PC-9 (cell line): ENCODE measurements at regions not wholly inside any gene's neighbourhood (a gene's known extent, or its start where the extent isn't known, plus 50 kb on each side); places are given as distances from the start of the nearest gene placed in this dataset.

Source experiments
- BruUV-seq: library from RNA; stranded (reverse); fragments of 400-500 nt; replicated peaks from 2 replicates; lab custom pipeline; 2021; lab: Mats Ljungman, UMichigan
- CTCF ChIA-PET: fragments of 300-600 bp; sonication (Branson Sonifier 250); formaldehyde crosslinking; loops from one replicate; lab custom pipeline; 2022; ENCODE audit warnings: antibody characterized with exemption; lab: Charles Lee
- POLR2A ChIA-PET: fragments of 300-600 bp; sonication (Branson Sonifier 250); formaldehyde crosslinking; loops from one replicate; lab custom pipeline; 2022; ENCODE audit warnings: antibody characterized with exemption; ENCODE audit not compliant: unreplicated experiment; lab: Charles Lee
- DNase-seq, 2 experiments: peaks; one replicate each; pipeline versions ENCODE4 v3.0.0 to v3.0.0-alpha.2; 2015 to 2022; ENCODE audit warnings: mixed read lengths in 1 of 2
- H2AFZ ChIP-seq: fragments of 200-600 bp; sonication (generic); 2 replicates; pipeline ENCODE4 v1.8.1; 2017; ENCODE audit warnings: antibody characterized with exemption
- H3F3A ChIP-seq: fragments of 200-600 bp; sonication (generic); 2 replicates; pipeline ENCODE4 v1.8.1; 2017; ENCODE audit warnings: antibody characterized with exemption, mild to moderate bottlenecking, low read depth; ENCODE audit not compliant: insufficient read depth
- H3K27ac ChIP-seq: fragments of 200-600 bp; sonication (generic); 2 replicates; pipeline ENCODE4 v1.6.1; 2016; ENCODE audit warnings: mixed run types
- H3K27me3 ChIP-seq: fragments of 200-600 bp; sonication (generic); 2 replicates; pipeline ENCODE4 v1.6.1; 2016; ENCODE audit warnings: low read depth, mixed run types; ENCODE audit not compliant: insufficient read depth
- H3K36me3 ChIP-seq: fragments of 200-600 bp; sonication (generic); 2 replicates; pipeline ENCODE4 v1.6.1; 2016; ENCODE audit warnings: low read depth, mixed run types
- H3K4me1 ChIP-seq: fragments of 200-600 bp; sonication (generic); replicated peaks from 2 replicates; pipeline ENCODE4 v1.6.1; 2016; ENCODE audit warnings: mixed run types; ENCODE audit not compliant: insufficient read depth
- H3K4me2 ChIP-seq: fragments of 200-600 bp; sonication (generic); 2 replicates; pipeline ENCODE4 v1.6.1; 2017; ENCODE audit warnings: mixed run types
- H3K4me3 ChIP-seq: fragments of 200-600 bp; sonication (generic); 2 replicates; pipeline ENCODE4 v1.6.1; 2016; ENCODE audit warnings: mixed run types
- H3K79me2 ChIP-seq: fragments of 200-600 bp; sonication (generic); 2 replicates; pipeline ENCODE4 v1.6.1; 2017; ENCODE audit warnings: low read depth, mixed run types
- H3K9me2 ChIP-seq: fragments of 200-600 bp; sonication (generic); 2 replicates; pipeline ENCODE4 v1.8.1; 2017; ENCODE audit warnings: mild to moderate bottlenecking; ENCODE audit not compliant: insufficient read depth
- H3K9me3 ChIP-seq: fragments of 200-600 bp; sonication (generic); 2 replicates; pipeline ENCODE4 v1.8.1; 2016; ENCODE audit warnings: low read depth; ENCODE audit not compliant: insufficient read depth
- H4K20me1 ChIP-seq: fragments of 200-600 bp; sonication (generic); 2 replicates; pipeline ENCODE4 v1.8.1; 2017; ENCODE audit not compliant: insufficient read depth
- EZH2 ChIP-seq: fragments of 200-600 bp; sonication (generic); IDR thresholded peaks from 2 replicates; pipeline ENCODE4 v1.8.0; 2017; ENCODE audit warnings: antibody characterized with exemption, low read depth
- intact Hi-C: fragments of 100-400 bp; cut with micrococcal nuclease; formaldehyde crosslinking; loops from one replicate; pipeline ENCODE4 v1.10.0; 2022; ENCODE audit not compliant: unreplicated experiment
- TF ChIP-seq, protein P1 (sequence below): fragments of 200-600 bp; sonication (generic); conservative IDR thresholded peaks from 2 replicates; pipeline ENCODE4 v1.6.1; 2017; ENCODE audit warnings: mixed run types, antibody characterized with exemption, mild to moderate bottlenecking, moderate library complexity

- TF ChIP-seq, protein P1, sequence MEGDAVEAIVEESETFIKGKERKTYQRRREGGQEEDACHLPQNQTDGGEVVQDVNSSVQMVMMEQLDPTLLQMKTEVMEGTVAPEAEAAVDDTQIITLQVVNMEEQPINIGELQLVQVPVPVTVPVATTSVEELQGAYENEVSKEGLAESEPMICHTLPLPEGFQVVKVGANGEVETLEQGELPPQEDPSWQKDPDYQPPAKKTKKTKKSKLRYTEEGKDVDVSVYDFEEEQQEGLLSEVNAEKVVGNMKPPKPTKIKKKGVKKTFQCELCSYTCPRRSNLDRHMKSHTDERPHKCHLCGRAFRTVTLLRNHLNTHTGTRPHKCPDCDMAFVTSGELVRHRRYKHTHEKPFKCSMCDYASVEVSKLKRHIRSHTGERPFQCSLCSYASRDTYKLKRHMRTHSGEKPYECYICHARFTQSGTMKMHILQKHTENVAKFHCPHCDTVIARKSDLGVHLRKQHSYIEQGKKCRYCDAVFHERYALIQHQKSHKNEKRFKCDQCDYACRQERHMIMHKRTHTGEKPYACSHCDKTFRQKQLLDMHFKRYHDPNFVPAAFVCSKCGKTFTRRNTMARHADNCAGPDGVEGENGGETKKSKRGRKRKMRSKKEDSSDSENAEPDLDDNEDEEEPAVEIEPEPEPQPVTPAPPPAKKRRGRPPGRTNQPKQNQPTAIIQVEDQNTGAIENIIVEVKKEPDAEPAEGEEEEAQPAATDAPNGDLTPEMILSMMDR = no peak
- TF ChIP-seq EZH2 = no peak
- Histone ChIP-seq H3K4me3 (no peak overlapping the region), H3K27me3 (no peaks in the 10 kb centered on the region), H2AFZ (no peak overlapping the region), H3K36me3 (no peaks in the 10 kb centered on the region), H3K27ac (no peak overlapping the region), H4K20me1 (no peaks in the 10 kb centered on the region), H3K9me3 (no peaks in the 10 kb centered on the region), H3F3A (no peaks in the 10 kb centered on the region), H3K9me2 (no peaks in the 10 kb centered on the region), H3K4me1 (no peaks in the 10 kb centered on the region), H3K79me2 (no peaks in the 10 kb centered on the region), H3K4me2 (no peak overlapping the region)
- BruUV-seq = no TSS peak
- intact Hi-C loops = no loop called here
- no peak for DNase-seq
- ChIA-PET CTCF (no interaction called here), POLR2A (no interaction called here)
Measured at GRCh38 chr3:81261996-81262395, 499.4 kb downstream of the GBE1 start.

DNA sequence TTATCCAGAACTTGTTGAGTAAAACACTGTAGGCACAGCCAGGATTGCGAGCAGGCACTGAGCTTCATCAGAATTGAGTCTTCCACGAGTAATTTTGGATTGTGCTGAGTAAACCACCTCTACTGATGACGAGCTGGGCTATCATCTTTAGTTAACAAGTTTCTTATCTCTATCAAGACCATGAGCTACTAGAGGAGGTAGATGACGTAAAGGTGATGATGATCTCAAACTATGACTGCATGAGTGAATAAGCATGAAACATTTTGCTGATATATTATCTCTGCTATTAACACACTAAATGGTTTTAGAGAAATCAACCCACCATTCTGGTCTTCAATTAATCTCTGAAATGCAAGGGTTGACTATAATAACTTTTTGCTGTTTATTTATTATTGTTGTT is 506.0 kb downstream of the GBE1 start:
- DNase-seq = no peak
- no TSS peak for BruUV-seq
- H3K27ac ChIP-seq = no peak overlapping the region
- H3K9me3 ChIP-seq = no peaks in the 10 kb centered on the region
- ChIA-PET POLR2A (no interaction called here), CTCF (interaction anchor here (0.5 kb wide), 1 partner anchor 434 kb away, joined by 5 read pairs; no protein-coding TSS in a partner anchor)
- no peaks in the 10 kb centered on the region for H3F3A ChIP-seq
- H3K27me3 ChIP-seq = no peaks in the 10 kb centered on the region
- no peaks in the 10 kb centered on the region for H4K20me1 ChIP-seq
- H3K36me3 ChIP-seq = no peaks in the 10 kb centered on the region
- 0 out of 2 replicates have a peak, but pooled peaks cover 4% of the 10 kb centered on the region for H3K9me2 ChIP-seq
- H2AFZ ChIP-seq = no peak overlapping the region
- TF ChIP-seq, protein P1 = no peak
- no peak for TF ChIP-seq EZH2
- no peaks in the 10 kb centered on the region for H3K79me2 ChIP-seq
- intact Hi-C loops = no loop called here
- H3K4me3 ChIP-seq = no peak overlapping the region
- H3K4me1 ChIP-seq = no peaks in the 10 kb centered on the region
- no peak overlapping the region for H3K4me2 ChIP-seq

DNA sequence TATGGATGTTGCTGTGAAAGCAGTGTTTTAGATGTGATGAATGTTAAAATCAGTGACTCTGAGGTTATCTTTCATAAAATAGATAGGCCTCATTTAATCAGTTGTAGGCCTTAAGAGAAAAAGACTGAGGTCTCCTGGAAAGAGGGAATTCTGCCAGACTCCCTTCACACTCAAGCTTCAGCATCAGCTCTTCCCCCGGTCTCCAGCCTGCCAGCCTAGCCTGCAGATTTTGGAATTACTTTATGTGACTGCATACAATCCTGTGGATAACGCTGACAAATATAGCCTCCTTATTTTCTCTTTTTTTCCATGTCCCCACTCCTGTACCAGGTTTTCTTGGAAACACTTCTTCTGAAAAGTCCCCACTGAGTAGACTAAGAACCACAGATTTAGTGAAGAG is 510.3 kb downstream of the GBE1 start:
- no peaks in the 10 kb centered on the region for H3K27me3 ChIP-seq
- ChIA-PET CTCF (no interaction called here), POLR2A (no interaction called here)
- H3F3A ChIP-seq = no peaks in the 10 kb centered on the region
- no peaks in the 10 kb centered on the region for H4K20me1 ChIP-seq
- H3K4me2 ChIP-seq = no peak overlapping the region
- BruUV-seq = no TSS peak
- H3K36me3 ChIP-seq = no peaks in the 10 kb centered on the region
- H2AFZ ChIP-seq = no peak overlapping the region
- no peak overlapping the region for H3K27ac ChIP-seq
- no peak for TF ChIP-seq EZH2
- TF ChIP-seq, protein P1 = no peak
- DNase-seq = no peak
- no peaks in the 10 kb centered on the region for H3K79me2 ChIP-seq
- H3K9me3 ChIP-seq = no peaks in the 10 kb centered on the region
- intact Hi-C loops = no loop called here
- no peaks in the 10 kb centered on the region for H3K9me2 ChIP-seq
- no peaks in the 10 kb centered on the region for H3K4me1 ChIP-seq
- H3K4me3 ChIP-seq = no peak overlapping the region
